Loucy (cell line): ENCODE measurements at regions not wholly inside any gene's neighbourhood (a gene's known extent, or its start where the extent isn't known, plus 50 kb on each side); places are given as distances from the start of the nearest gene placed in this dataset.

Experiments
- CTCF ChIP-seq: fragments of 200-600 bp; sonication (generic); conservative IDR thresholded peaks from 2 replicates; pipeline ENCODE4 v1.5.1; 2014; ENCODE audit warnings: mild to moderate bottlenecking, antibody characterized with exemption, low read length
- EZH2phosphoT487 ChIP-seq: fragments of 200-600 bp; IDR thresholded peaks from 2 replicates; pipeline ENCODE4 v1.6.1; 2018; ENCODE audit warnings: antibody characterized with exemption, mild to moderate bottlenecking, moderate library complexity, borderline replicate concordance

GRCh38 chr4:177696438-177696966 is 254.3 kb upstream of the AGA start:
- TF ChIP-seq CTCF (no peak), EZH2phosphoT487 (no peak)
